ENCODE measurements at regions not wholly inside any gene's neighbourhood (a gene's known extent, or its start where the extent isn't known, plus 50 kb on each side); places are given as distances from the start of the nearest gene placed in this dataset.
"Not testable (repeated sequence)": the region's sequence is repeated elsewhere in the genome, so short reads cannot be mapped to it uniquely, and the experiment has no call there.

- no peak for TF ChIP-seq ZFX (IDR thresholded peaks at IDR 0.05)
- no peak overlapping the region for H3K27ac ChIP-seq
Measured at GRCh38 chr20:55535366-55535765, 470.0 kb downstream of the CBLN4 start.

- no peak for TF ChIP-seq CTCF (conservative IDR thresholded peaks at IDR 0.05)
- TF ChIP-seq ZFX (IDR thresholded peaks at IDR 0.05): no peak
- H3K27ac ChIP-seq: no peak overlapping the region
Measured at GRCh38 chr20:55533632-55534031, 471.7 kb downstream of the CBLN4 start.

- TF ChIP-seq CTCF (conservative IDR thresholded peaks at IDR 0.05) (no peak), ZFX (IDR thresholded peaks at IDR 0.05) (no peak)
- no peak overlapping the region for H3K27ac ChIP-seq
Measured at GRCh38 chr20:55530763-55531162, 474.6 kb downstream of the CBLN4 start.

- TF ChIP-seq CTCF (conservative IDR thresholded peaks at IDR 0.05): no peak
- TF ChIP-seq ZFX (IDR thresholded peaks at IDR 0.05): no peak
Measured at GRCh38 chr20:55528482-55528881, 476.8 kb downstream of the CBLN4 start.

GRCh38 chr20:55522296-55522815, 483.0 kb downstream of the CBLN4 start:
- TF ChIP-seq ZFX (IDR thresholded peaks at IDR 0.05) (no peak), CTCF (conservative IDR thresholded peaks at IDR 0.05) (no peak)
- no peak overlapping the region for H3K27ac ChIP-seq

More at GRCh38 chr20:55528482-55528881, 476.8 kb downstream of the CBLN4 start:
- H3K27ac ChIP-seq: no peak overlapping the region

- H3K27ac ChIP-seq: not testable (repeated sequence)
Measured at GRCh38 chr20:55517584-55517983, 487.7 kb downstream of the CBLN4 start.

- TF ChIP-seq CTCF (conservative IDR thresholded peaks at IDR 0.05): no peak
- TF ChIP-seq ZFX (IDR thresholded peaks at IDR 0.05): no peak
- H3K27ac ChIP-seq: no peak overlapping the region
Measured at GRCh38 chr20:55515832-55516231, 489.5 kb downstream of the CBLN4 start.

GRCh38 chr20:55514531-55514930, 490.8 kb downstream of the CBLN4 start:
- TF ChIP-seq CTCF (conservative IDR thresholded peaks at IDR 0.05): no peak
- no peak for TF ChIP-seq ZFX (IDR thresholded peaks at IDR 0.05)
- no peak overlapping the region for H3K27ac ChIP-seq
